SIG-M5 (cell line): ENCODE measurements at regions not wholly inside any gene's neighbourhood (a gene's known extent, or its start where the extent isn't known, plus 50 kb on each side); places are given as distances from the start of the nearest gene placed in this dataset.

Experiments
- DNase-seq: peaks from one replicate; lab custom pipeline; 2025; lab: John Stamatoyannopoulos, UW

DNA sequence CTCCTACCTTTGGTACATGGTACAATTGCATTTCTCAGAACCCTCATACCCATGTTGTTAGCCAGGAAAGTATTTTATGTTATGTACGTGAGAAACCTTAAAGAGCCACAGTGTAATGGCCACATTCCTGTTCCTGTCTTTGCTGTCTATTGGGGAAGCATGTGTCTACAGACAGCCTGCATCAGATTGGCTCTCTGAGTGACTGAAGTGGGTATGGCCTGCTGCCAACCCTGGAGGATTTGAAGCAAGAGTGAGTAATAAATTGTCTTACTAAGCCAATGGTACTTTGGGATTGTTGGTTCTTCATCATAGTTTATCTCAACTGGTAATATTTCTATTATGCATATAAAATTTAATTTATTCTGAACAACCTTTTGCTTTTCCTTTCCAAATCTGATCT, 574.1 kb downstream of the LMO7 start:
- no peak for DNase-seq

DNA sequence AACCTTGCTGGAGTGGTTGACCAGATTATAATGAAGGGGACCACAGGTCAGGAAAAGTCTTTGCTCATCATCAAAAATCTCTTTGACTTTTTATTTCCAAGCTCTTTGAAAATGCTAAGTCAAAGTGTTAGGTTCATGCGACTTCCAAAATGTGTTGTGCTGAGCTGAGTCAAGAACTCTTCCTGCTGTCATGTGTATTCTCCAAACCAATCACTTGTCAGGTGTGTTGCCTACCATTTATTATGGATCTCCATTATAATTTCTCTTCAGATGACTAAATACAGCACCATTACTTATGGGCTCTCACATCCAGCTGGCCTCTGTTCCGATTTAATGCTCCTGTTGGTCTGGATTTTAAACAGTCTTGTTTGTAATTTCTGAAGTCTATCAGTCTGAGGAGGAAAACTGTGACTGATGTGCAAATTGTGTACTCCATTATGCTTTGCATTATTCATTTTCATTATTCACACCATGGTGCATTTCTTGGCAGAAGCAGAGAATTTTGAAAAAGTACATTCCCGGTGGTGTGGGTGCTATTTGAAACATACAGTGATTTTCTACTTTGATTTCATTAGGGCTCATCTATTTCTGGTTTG, 562.5 kb downstream of the LMO7 start:
- no peak for DNase-seq

DNA sequence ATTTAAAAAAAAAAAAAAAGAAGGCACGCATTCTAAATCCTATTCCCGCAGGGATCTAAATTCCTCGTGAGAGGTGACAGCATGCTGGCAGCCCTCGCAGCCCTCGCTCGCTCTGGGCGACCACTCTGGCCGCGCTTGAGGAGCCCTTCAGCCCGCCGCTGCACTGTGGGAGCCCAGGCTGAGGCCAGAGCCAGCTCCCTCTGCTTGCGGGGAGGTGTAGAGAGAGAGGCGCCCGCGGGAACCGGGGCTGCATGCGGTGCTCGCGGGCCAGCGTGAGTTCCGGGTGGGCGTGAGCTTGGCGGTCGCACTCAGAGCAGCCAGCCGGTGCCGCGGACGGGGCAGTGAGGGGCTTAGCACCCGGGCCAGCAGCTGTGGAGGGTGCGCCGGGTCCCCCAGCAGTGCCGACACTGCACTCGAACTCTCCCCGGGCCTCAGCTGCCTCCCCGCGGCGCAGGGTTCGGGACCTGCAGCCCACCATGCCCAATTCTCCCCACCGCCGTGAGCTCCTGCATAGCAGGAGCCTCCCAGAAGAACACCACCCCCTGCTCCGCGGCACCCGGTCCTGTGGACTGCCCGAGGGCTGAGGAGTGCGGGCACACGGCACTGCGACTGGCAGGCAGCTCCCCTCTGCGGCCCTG, 553.9 kb downstream of the LMO7 start:
- DNase-seq = no peak

DNA sequence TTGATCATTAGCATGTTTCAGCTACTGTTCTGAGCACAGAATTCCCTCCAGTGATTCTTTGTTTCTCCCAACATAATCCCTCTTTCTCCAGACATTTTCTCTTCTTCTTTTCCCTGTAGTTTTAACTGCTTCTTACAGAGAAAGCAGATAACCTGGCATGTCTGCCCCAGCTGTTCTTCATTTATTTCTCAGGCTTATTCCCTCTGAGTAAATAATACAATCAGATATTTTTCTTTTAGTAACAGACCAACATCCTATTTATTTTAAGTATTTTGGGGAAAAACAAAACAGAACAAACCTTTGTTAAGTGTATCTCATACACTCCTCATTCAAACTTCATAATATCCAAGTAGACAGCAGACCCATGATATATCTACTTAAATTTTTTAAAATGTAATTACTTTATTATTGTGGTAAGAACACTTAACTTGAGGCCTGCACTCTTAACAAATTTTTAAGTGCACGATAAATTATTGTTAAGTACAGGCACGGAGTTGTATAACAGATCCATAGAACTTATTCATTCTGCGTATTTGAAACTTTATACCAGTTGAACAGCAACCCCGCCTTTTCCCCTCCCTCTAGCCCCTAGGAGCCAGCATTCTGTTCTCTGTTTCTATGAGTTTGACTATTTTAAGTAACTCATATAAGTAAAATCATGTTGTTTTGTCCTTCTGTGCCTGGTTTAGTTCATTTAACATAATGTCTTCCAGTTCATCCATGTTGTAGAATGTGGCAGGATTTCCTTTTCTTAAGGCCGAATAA, 540.0 kb downstream of the LMO7 start:
- no peak for DNase-seq

GRCh38 chr13:76168661-76169060, 532.5 kb downstream of the LMO7 start:
- no peak for DNase-seq

DNA sequence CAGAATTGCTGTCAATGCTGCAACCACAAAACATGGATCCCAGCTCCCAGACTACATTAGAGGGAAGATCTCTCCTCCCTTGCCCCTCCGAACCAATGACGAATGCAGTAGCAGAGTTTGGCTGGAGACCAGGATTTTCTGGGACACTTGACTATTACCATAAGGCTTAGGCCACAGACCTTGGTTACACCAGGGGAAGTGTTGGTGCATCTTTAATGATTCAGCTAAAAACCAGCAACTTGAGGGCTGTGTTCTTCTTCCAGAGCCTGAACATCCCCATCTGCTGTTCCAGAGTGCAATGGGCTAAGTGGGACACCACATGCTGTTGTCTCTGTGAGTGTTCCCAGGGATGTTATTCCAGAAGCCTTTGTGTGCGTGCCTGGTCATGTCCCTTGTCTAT, 528.2 kb downstream of the LMO7 start:
- DNase-seq = no peak

DNA sequence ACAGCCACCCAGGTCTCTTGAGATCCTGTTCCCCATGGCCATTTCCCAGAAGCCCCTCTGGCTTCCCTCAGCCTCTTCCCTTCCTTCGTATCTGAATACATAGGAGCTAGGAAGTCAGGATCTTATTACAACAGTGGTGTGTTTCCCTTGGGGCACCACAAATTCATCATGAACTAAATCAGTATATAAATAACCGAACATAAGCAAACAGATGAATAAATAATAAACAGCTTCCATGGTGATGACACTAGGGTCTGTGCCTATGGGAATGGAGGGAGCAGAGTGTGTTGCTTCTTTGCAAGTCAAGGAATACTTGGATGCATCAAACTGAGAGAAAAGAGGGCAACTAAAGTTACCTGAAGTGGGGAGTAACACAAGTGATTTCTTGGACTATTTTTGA, 527.6 kb downstream of the LMO7 start:
- DNase-seq = no peak

DNA sequence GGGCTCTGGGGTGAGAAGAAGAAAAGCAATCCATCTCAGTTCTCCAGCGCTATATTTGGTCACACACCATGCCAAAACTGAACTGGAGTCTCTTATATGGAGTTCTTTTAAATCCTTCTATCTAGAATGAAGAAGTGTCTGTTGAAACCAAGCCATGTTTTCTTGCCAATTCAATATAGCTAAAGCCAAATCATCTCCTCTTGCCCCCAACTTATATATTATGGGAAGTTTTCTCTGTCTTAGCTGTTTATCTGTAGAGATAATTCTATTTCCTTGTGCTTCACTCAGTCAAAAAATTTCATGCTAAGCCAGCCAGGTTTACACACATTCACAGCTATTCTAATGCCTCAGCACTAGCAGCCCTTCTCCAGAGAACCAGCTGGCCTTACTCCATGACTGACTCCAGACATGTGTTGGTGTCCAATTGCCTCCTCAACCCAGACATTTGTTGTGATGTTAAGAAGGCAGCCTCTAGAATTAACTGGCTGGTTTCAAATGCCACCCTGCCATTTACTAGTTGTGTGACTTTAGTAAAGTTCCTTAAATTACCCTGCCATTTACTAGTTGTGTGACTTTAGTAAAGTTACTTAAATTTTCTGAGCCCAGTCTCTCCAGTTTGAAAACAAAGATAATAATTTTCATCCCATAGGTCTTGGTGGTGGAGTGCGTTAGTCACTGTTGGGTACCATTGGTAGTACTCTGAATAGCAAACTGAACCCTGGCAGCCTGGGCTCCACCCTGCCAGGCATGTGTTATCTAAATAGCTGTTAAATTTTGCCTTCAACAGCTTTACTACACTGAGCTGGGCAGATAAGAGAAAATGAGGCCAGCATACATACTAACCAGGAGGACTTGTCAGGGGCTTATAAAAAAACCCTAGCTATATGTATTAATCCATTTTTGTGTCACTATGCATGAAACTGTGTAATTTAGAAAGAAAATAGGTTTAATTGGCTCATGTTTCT, 525.1 kb downstream of the LMO7 start:
- DNase-seq = no peak

GRCh38 chr13:76160506-76160905, 524.4 kb downstream of the LMO7 start:
- no peak for DNase-seq

DNA sequence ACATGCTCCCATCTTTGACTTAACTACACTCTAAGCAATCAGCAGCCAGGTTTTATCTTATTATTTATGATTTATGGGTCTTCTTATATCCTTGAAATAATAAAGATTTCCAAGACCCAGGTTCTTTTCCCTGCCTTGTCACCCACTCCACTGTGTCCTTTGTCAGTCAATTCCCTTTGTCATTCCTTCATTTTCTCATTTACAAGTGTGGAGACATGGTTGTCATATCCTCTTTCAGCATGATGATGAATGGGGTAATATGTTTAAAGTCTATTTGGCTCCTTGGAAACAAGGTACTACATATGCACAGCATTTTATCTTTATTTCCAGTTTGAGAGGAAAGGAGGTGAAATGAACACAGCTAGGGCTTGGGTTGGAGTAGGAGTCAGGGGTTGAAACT, 521.8 kb downstream of the LMO7 start:
- no peak for DNase-seq

- no peak for DNase-seq
These were observed 517.1 kb downstream of the LMO7 start for GRCh38 chr13:76153239-76153638.

- DNase-seq = no peak
These were observed 512.8 kb downstream of the LMO7 start for GRCh38 chr13:76148926-76149325.

- DNase-seq = no peak
These were observed 512.2 kb downstream of the LMO7 start for GRCh38 chr13:76148374-76148773.

GRCh38 chr13:76132532-76132931, 496.4 kb downstream of the LMO7 start:
- DNase-seq = no peak

GRCh38 chr13:76131551-76131950, 495.4 kb downstream of the LMO7 start:
- no peak for DNase-seq

GRCh38 chr13:76129305-76130000, 493.3 kb downstream of the LMO7 start:
- DNase-seq = no peak

- no peak for DNase-seq
These were observed 491.8 kb downstream of the LMO7 start for GRCh38 chr13:76127922-76128321.

GRCh38 chr13:76123548-76123947, 487.4 kb downstream of the LMO7 start:
- DNase-seq = no peak

DNA sequence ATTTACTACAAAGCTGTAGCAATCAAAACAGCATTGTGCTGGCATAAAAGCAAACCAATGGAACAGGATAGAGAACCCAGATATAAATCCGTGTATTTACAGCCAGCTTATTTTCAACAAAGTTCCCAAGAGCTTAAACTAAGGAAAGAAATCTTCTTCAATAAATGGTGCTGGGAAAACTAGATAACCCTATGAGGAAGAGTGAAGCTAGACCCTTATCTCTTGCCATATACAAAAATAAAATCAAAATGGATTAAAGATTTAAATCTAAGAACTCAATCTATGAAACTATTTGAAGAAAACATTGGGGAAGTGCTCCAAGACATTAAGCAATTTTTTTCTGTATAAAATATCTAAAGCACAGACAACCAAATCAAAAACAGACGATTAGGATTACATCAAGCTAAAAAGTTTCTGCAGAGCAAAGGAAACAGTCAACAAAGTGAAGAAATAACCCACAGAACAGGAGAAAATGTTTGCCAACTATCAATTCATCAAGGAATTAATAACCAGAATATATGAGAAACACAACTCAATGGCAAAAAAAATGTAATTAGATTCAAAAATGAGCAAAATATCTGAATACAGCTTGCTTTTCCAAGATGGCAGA, 480.7 kb downstream of the LMO7 start:
- no peak for DNase-seq

- DNase-seq = no peak
These were observed 470.6 kb downstream of the LMO7 start for GRCh38 chr13:76106763-76107162.

DNA sequence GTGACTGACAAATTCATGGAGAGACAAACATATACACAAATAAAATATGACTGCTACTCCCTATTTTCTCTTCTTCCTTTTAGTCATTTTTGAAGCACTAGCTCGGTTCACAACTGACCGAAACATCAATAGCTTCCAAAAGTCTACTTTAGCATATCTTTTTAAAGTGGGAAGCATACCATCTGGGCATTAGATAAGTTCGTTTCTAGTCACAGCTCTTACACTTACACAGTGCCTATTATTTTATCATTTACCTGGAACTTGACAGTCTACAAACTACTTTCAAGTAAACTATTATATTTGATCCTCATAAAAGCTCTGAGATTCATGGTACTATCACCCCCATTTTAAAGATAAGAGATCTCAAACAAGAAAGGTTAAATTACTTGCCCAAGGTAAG, 458.5 kb downstream of the LMO7 start:
- DNase-seq = no peak
